Ishikawa (cell line): ENCODE measurements at regions not wholly inside any gene's neighbourhood (a gene's known extent, or its start where the extent isn't known, plus 50 kb on each side); places are given as distances from the start of the nearest gene placed in this dataset.

Experiments used
- CEBPB ChIP-seq: IDR thresholded peaks from 2 replicates; pipeline ENCODE4 v1.6.1; 2012
- CREB1 ChIP-seq: IDR thresholded peaks from 2 replicates; pipeline ENCODE4 v1.6.1; 2012; ENCODE audit warnings: low read depth
- EGR1 ChIP-seq: IDR thresholded peaks from 2 replicates; pipeline ENCODE4 v1.6.1; 2012
- EP300 ChIP-seq: IDR thresholded peaks from 2 replicates; pipeline ENCODE4 v1.6.1; 2012; ENCODE audit warnings: borderline replicate concordance
- FOXM1 ChIP-seq: IDR thresholded peaks from 2 replicates; pipeline ENCODE4 v1.6.1; 2012; ENCODE audit warnings: low read depth, borderline replicate concordance
- NFIC ChIP-seq: IDR thresholded peaks from 2 replicates; pipeline ENCODE4 v1.6.1; 2012
- RAD21 ChIP-seq: IDR thresholded peaks from 2 replicates; pipeline ENCODE4 v1.6.1; 2012; ENCODE audit warnings: low read depth
- TAF1 ChIP-seq: IDR thresholded peaks from 2 replicates; pipeline ENCODE4 v1.6.1; 2012; ENCODE audit warnings: low read depth, mild to moderate bottlenecking
- TCF12 ChIP-seq: IDR thresholded peaks from 2 replicates; pipeline ENCODE4 v1.6.1; 2012; ENCODE audit warnings: low read depth
- TEAD4 ChIP-seq: IDR thresholded peaks from 2 replicates; pipeline ENCODE4 v1.6.1; 2012
- YY1 ChIP-seq: IDR thresholded peaks from 2 replicates; pipeline ENCODE4 v1.6.1; 2012; ENCODE audit warnings: low read depth
- ZBTB7A ChIP-seq: IDR thresholded peaks from 2 replicates; pipeline ENCODE4 v1.6.1; 2012; ENCODE audit warnings: low read depth
- TF ChIP-seq, protein P1 (sequence below): IDR thresholded peaks from 2 replicates; pipeline ENCODE4 v1.6.1; 2012
- TF ChIP-seq, protein P2 (sequence below): IDR thresholded peaks from 2 replicates; pipeline ENCODE4 v1.6.1; 2012; ENCODE audit warnings: low read depth, mild to moderate bottlenecking
- TF ChIP-seq, protein P3 (sequence below): IDR thresholded peaks from 2 replicates; pipeline ENCODE4 v1.6.1; 2012

DNA sequence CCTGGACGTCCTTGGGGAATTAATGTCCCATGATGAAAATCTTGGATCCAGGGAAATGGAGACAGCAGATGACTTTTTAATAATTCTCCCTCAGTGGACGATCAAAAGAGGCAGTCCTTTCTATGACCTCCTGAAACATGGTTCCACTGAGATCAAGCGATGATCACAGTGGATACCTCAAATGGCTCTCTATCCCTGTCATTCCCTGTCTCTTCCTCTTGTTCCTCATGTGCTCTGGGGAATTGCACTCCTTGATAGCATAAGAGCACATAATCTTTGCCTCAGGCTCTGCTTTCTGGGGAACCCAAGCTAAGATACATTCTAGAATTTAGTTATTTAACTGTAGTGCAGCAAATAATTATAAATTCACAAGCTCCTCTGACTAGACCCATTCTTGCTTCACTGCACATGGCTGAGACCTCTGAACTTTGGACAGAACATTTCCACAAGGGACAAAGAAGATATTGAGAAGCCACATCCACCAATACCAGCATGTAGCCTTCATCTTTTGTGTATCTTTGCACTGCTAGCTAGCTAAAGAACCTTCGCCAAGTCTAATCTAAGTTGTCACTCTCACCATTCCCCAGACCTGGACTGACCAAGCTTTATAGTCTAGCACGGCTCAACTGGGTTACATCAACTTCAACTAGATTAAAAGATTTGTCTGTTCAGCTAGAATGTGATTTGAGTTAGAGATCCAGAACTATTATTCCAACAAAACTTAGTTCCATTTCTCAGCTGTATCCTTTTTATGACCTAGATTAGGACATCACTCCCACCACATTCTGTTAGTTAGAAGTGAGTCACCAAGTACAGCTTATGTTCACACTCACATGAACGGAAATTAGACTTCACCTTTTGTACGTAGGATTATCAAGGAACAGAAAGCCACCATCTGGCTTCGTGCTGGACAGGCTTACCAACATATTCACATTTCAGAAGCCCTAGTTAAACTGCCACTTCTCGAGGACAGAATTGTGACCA is 142.7 kb downstream of the SUCLA2 start:
- TF ChIP-seq CEBPB (no peak), YY1 (no peak), EGR1 (no peak), NFIC (no peak), RAD21 (no peak), TEAD4 (no peak), FOXM1 (no peak), CREB1 (no peak), TAF1 (no peak), EP300 (no peak), ZBTB7A (no peak), TCF12 (no peak)
- TF ChIP-seq, protein P1, sequence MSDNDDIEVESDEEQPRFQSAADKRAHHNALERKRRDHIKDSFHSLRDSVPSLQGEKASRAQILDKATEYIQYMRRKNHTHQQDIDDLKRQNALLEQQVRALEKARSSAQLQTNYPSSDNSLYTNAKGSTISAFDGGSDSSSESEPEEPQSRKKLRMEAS = no peak
- TF ChIP-seq, protein P2, sequence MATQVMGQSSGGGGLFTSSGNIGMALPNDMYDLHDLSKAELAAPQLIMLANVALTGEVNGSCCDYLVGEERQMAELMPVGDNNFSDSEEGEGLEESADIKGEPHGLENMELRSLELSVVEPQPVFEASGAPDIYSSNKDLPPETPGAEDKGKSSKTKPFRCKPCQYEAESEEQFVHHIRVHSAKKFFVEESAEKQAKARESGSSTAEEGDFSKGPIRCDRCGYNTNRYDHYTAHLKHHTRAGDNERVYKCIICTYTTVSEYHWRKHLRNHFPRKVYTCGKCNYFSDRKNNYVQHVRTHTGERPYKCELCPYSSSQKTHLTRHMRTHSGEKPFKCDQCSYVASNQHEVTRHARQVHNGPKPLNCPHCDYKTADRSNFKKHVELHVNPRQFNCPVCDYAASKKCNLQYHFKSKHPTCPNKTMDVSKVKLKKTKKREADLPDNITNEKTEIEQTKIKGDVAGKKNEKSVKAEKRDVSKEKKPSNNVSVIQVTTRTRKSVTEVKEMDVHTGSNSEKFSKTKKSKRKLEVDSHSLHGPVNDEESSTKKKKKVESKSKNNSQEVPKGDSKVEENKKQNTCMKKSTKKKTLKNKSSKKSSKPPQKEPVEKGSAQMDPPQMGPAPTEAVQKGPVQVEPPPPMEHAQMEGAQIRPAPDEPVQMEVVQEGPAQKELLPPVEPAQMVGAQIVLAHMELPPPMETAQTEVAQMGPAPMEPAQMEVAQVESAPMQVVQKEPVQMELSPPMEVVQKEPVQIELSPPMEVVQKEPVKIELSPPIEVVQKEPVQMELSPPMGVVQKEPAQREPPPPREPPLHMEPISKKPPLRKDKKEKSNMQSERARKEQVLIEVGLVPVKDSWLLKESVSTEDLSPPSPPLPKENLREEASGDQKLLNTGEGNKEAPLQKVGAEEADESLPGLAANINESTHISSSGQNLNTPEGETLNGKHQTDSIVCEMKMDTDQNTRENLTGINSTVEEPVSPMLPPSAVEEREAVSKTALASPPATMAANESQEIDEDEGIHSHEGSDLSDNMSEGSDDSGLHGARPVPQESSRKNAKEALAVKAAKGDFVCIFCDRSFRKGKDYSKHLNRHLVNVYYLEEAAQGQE = no peak
- TF ChIP-seq, protein P3, sequence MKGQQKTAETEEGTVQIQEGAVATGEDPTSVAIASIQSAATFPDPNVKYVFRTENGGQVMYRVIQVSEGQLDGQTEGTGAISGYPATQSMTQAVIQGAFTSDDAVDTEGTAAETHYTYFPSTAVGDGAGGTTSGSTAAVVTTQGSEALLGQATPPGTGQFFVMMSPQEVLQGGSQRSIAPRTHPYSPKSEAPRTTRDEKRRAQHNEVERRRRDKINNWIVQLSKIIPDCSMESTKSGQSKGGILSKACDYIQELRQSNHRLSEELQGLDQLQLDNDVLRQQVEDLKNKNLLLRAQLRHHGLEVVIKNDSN = no peak

DNA sequence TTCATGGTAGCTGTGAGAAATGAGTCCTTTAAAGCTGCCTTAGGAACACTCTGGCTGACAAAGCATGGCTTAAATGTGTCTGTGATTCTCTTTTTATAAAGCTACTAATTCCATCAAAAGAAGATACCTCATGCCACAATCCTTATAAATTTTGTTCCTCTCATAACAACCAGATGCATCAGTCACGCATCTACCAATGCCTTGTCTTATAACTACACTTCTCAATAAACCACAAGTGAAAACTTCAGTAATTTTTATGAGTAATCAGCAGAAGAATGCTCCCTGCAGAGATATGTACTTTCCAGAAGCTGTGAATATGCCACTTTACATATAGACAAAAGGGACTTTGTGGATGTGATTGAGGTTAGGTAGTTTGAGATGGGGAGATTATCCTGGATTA is 147.8 kb downstream of the SUCLA2 start:
- TF ChIP-seq, protein P2 = no peak
- no peak for TF ChIP-seq CEBPB
- TF ChIP-seq FOXM1 = no peak
- TF ChIP-seq TCF12 = no peak
- no peak for TF ChIP-seq TAF1
- TF ChIP-seq YY1 = no peak
- TF ChIP-seq, protein P3 = no peak

DNA sequence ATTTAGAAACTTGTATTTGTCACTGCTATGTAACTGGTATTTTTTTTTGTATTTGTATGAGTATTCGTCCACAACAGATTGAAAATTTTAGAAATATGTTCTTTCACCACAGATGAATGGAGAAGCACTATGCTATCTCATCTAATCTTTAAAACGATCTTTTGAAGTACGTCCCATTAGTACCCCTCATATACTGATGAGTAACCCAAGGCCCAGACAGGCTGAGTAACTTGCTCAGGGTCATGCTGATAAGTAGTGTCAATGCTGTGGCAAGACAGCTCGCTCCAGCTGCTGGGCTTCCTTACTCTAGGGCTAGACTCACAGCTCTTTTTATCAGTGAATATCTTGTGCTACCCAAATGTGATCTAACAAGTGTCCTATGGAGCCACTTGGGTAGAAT is 154.2 kb downstream of the SUCLA2 start:
- no peak for TF ChIP-seq NFIC
- TF ChIP-seq, protein P2 = no peak
- no peak for TF ChIP-seq RAD21
- no peak for TF ChIP-seq TCF12
- TF ChIP-seq CEBPB = no peak
- TF ChIP-seq, protein P1 = no peak
- TF ChIP-seq CREB1 = no peak
- TF ChIP-seq, protein P3 = no peak
- no peak for TF ChIP-seq TEAD4
- no peak for TF ChIP-seq YY1
- TF ChIP-seq ZBTB7A = no peak
- no peak for TF ChIP-seq EGR1
- no peak for TF ChIP-seq FOXM1
- no peak for TF ChIP-seq TAF1
- TF ChIP-seq EP300 = no peak

DNA sequence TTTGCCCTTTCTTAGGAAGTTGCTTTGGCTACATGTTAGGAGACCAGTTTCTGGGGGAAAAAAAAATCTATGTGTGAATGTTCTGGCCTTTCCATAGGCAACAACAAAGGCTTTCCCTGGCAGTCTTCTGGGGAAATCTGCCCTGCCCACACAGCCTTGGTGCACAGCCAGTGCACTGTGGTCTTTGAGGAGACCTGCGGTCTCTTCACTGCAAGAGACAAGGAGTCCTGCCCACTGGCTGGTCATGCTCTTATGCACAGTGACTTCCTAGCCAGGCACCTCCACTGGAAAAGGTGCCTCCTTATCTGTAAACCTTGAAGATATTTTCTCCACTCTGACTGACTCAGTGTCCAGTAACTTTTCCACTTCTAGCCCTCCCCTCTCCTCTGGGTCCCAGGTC is 155.1 kb downstream of the SUCLA2 start:
- no peak for TF ChIP-seq NFIC
- TF ChIP-seq TAF1 = no peak
- TF ChIP-seq FOXM1 = no peak
- no peak for TF ChIP-seq YY1
- no peak for TF ChIP-seq TCF12
- no peak for TF ChIP-seq TEAD4
- TF ChIP-seq CEBPB = no peak
- TF ChIP-seq ZBTB7A = no peak
- no peak for TF ChIP-seq EP300
- TF ChIP-seq, protein P1 = no peak
- no peak for TF ChIP-seq EGR1
- TF ChIP-seq, protein P3 = no peak
- TF ChIP-seq, protein P2 = no peak
- TF ChIP-seq RAD21 = no peak
- TF ChIP-seq CREB1 = no peak
